ENCODE measurements at regions not wholly inside any gene's neighbourhood (a gene's known extent, or its start where the extent isn't known, plus 50 kb on each side); places are given as distances from the start of the nearest gene placed in this dataset.

DNA sequence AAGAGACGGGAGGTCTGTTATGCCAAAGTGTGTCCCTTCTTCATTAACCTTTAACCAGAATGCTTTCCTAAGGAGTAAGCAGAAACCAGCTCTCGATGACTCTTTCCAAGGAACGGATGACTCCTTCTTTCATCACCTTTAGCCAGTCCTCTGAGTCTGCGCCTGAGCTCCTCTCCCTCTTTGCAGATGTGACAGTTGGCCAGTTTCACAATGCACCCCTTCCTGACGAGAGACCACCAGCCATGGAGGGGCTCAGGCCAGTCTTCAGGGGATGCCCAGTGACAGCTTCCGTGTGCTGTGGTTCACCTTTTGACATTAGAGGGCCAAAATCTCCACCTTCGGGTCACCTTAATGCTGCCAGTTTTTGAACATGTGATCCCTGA lies 826.1 kb downstream of the TBC1D22A start:
- DNase-seq: no peak

GRCh38 chr22:47587861-47588577 lies 825.6 kb downstream of the TBC1D22A start:
- no peak for DNase-seq

GRCh38 chr22:47587361-47587760 lies 824.9 kb downstream of the TBC1D22A start:
- DNase-seq: no peak

- no peak for DNase-seq
Observed at GRCh38 chr22:47586946-47587345, 824.5 kb downstream of the TBC1D22A start.

DNA sequence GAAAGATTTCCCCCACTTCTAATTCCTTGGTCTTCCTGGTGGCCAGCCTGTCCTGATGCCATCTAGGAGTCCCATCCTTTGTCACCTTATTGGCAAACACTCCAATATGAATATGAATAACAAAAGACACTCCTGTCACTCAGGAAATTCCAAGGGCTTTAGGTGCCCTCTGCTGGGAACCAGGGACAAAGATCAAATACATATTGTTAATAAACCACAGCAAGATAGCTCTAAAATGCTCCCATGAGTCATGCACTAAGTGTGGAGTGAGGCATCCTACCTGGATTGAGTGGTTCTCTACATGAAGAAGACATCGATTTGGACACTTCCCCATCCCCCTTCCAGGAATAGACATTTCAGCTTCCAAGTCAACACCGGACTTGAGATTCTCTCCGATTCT lies 823.6 kb downstream of the TBC1D22A start:
- no peak for DNase-seq

DNA sequence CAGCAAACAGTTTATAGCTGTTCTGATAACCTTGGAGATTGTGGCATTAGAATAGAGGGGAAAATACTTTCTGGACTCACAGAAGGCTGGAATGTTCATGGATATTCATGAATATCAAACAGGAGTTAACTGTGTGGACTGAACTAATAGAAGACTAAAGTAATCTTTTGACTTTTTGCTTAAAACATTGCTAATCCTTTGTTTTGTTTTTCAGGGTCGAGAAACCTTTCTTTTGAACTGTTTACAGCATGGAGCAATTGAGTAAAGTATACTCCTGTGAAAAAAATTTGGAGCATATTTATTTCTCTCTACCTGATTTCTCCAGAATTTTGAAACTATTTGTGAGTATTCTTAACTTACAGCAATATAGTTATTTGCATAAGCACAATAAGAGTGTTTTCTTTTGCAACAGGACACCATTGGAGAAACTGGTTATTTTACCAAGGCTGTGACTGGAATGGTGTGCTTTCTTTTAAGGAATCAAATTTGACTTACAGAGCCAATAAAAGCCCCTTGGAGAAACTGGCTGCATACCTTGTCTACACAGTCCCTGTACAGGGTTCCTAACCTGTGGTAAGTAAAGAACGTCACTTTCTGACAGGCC lies 821.6 kb downstream of the TBC1D22A start:
- no peak for DNase-seq

GRCh38 chr22:47582067-47582466 lies 819.6 kb downstream of the TBC1D22A start:
- no peak for DNase-seq

DNA sequence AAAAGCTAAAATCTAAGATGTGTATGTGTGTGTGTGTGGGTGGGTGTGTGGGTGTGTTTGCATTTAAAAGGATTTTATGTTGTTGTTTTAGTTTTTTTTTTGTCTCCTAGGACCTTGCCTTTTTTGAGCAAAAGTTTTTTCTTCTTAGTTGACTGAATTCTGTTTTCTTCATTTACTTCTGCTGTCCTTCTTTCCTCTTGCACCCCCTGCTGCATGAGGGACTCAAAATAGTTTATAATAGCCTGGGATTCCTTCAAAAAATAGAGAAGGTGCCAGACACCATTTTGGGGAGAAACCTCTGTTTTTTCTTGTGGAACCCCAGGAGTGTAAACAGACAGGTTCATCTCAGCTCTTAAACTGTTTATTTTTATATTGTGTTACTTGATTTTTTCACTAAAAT lies 817.7 kb downstream of the TBC1D22A start:
- DNase-seq: no peak

DNA sequence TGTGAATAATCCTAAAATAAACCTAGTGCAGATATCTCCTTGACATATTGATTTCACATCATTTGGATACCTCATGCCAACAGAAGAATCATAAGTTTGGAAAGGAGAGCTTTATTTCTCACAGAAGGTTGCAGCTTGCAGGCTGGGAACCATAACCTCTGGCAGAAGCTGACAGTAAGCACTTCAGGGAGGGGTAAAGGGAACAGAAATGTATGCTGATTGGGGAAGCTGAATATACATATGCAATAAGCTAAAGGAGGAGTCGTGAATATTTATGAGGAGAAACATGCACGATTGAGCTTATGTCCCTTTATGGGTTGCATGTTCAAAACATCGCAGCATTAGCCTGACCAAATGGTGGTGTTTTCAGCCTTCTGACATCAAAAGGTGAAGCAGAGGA lies 814.5 kb downstream of the TBC1D22A start:
- DNase-seq: no peak

DNA sequence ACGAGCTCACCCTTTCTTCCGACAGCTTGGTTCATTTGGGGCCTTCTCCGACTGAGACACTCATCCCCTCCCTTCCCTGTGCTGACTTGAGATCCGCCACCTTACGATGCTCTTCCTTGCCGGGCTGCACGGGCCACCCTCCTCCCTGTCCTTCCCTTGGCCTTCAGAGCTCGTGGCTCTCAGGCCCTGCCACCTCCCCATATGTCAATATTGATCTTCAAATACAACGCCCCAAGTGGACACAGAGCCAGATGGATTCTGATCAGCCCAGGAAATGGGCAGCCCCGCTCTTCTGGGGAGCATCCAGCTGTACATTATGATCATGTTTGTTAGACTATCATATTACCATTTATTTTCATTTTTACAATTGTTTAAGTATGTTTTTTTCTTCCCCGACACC lies 812.8 kb downstream of the TBC1D22A start:
- no peak for DNase-seq

DNA sequence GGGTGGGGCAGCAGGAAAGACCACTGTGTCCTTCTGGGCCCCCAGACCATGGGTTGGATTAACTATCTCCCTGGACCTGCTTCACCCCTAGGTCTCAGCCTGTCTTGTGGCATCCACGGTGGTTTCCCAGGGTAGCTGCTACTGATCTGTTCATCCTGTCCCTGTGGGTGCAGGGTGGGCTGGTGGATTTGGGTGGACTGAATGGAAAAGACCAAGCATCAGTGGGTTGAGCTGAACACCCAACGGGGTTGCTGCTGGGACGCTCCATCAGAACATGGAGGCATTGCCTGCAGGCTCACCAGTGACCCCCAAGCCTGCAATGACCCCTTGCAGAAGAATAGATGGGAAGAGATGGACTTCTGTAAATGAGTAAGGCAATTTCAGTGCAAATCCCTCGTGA lies 812.1 kb downstream of the TBC1D22A start:
- no peak for DNase-seq

- DNase-seq: no peak
Observed at GRCh38 chr22:47573141-47573540, 810.7 kb downstream of the TBC1D22A start.

GRCh38 chr22:47572443-47572842 lies 810.0 kb downstream of the TBC1D22A start:
- DNase-seq: no peak

DNA sequence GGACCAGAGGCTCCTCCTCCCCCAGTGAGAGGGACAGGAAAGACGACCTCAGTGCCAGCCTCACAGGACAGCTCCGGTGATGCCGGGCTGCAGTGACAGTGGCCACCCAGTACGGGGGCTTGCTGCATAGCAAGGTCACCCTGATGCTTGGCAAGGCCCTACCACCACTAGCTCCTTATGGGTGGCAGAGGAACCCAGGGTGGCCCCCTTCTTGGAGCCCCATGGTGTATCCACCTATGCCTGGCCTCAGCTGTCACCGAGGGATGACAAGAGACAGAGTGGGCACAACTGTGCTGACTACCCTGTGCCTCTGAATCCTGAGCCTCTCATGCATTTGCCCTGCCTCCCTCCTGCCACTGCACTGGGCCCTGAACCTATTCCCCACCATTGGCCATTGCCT lies 809.2 kb downstream of the TBC1D22A start:
- DNase-seq: no peak

DNA sequence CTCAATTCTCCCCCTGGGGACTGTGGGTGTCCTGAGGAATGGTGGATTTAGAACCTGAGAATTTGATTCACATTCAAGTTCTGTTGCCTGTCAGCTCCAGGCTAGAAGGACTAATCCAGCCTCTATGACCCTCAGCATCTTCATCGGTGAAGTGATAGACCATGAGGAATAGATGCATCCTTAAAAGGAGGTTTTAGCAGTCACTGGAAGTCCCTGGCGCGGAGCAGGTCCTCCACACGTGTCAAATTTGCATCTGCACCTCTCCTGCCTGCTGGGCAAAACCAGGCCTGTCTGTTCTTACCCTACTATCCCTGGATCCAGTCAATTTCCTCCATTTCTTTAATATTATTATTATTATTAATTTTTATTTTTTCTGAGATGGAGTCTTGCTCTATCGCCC lies 808.4 kb downstream of the TBC1D22A start:
- no peak for DNase-seq

DNA sequence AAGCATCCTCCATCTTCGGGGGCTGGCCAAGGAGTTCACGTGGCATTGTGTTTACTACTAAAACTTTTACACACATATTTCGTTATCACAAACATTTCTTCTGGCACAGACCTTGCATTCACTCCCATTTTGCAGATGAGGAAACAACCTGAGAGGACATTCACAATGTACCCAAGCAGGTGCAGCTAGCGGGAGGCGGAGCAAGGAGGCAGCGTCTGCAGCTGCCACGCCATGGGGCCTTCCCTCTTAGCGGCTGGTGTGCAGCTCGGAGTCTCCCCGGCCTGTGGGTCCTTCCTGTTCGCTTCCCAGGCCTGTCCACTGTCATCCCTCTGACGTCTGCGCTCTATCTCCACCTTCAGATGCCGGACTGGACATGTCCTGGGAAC lies 807.8 kb downstream of the TBC1D22A start:
- no peak for DNase-seq

DNA sequence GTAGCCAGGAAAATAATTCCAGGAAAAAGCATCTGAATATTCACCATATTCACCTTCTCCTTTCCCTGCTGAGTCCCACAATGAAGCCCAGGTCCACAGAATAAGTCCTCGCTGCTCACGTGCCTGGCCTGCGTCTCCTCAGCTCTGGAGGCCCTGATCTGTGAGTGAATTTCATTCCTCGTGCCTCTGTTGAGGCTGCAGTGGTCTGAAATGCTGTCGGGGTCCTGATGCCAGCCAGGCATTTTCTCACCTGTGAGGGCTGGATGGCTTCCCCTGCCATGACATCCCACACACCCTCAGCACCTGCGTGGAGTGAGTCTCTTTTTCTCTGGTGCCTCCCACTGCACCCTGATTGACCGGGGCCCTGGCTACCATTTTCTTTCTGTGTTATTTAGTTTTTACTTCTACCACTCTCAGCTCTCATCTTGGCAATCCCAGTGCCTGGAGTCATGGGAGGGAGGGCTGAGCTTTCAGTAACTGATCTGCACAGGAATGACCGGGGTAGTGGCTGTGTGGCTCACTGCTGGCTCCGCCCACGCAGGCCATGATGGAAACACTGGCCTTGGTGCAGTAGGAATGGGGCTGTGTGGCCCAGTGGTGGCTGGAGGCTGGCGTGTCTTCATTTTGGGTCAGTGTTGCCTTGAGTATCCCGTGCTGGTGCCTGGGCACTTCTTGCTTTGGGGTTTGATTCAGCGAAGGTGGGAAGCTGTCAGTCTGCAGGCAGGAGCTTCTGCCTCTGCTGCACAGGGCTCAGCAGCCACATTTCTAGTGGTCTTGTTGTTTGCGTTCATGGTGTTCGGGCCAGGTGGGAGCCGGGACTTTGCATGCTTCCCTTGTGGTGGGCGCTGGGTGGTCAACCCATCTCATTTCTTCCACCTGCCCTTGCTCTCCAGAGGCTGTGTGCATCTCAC lies 807.2 kb downstream of the TBC1D22A start:
- DNase-seq: no peak

- DNase-seq: no peak
Observed at GRCh38 chr22:47568700-47569099, 806.2 kb downstream of the TBC1D22A start.

- DNase-seq: no peak
Observed at GRCh38 chr22:47567126-47568090, 805.0 kb downstream of the TBC1D22A start.

- DNase-seq: no peak
Observed at GRCh38 chr22:47566491-47566890, 804.0 kb downstream of the TBC1D22A start.

- DNase-seq: no peak
Observed at GRCh38 chr22:47565607-47566006, 803.2 kb downstream of the TBC1D22A start.

GRCh38 chr22:47564651-47565434 lies 802.4 kb downstream of the TBC1D22A start:
- DNase-seq: no peak
